ENCODE measurements at regions not wholly inside any gene's neighbourhood (a gene's known extent, or its start where the extent isn't known, plus 50 kb on each side); places are given as distances from the start of the nearest gene placed in this dataset.
"Not testable (repeated sequence)": the region's sequence is repeated elsewhere in the genome, so short reads cannot be mapped to it uniquely, and the experiment has no call there.

GRCh38 chr12:17076811-17077210, 470.8 kb upstream of the LMO3 start:
- POLR2A ChIA-PET: no interaction called here
- DNase-seq (no peak), ATAC-seq (no peak)
- Mint-ChIP-seq H3K9me3 (peaks cover 0 to 26% (median 8%) of the 10 kb centered on the region in 9 donors), H3K27me3 (no peaks in the 10 kb centered on the region), H3K4me1 (no peaks in the 10 kb centered on the region), H3K27ac (no peak overlapping the region), H3K4me3 (no peak overlapping the region), H3K36me3 (no peaks in the 10 kb centered on the region)

- ATAC-seq: no peak
- POLR2A ChIA-PET: no interaction called here
- Mint-ChIP-seq H3K27me3 (no peaks in the 10 kb centered on the region), H3K4me3 (no peak overlapping the region), H3K27ac (no peak overlapping the region), H3K36me3 (no peaks in the 10 kb centered on the region), H3K4me1 (no peaks in the 10 kb centered on the region), H3K9me3 (peaks cover 0 to 21% (median 8%) of the 10 kb centered on the region in 9 donors)
- no peak for DNase-seq
Measured at GRCh38 chr12:17076028-17076744, 470.2 kb upstream of the LMO3 start.

GRCh38 chr12:17064834-17065233, 458.9 kb upstream of the LMO3 start:
- no peak overlapping the region for H3K27ac Mint-ChIP-seq
- peaks cover 0 to 23% (median 3%) of the 10 kb centered on the region in 9 donors for H3K9me3 Mint-ChIP-seq
- no peaks in the 10 kb centered on the region for H3K4me1 Mint-ChIP-seq
- no peaks in the 10 kb centered on the region for H3K27me3 Mint-ChIP-seq
- no peak overlapping the region for H3K4me3 Mint-ChIP-seq
- no peak for ATAC-seq
- POLR2A ChIA-PET: no interaction called here
- H3K36me3 Mint-ChIP-seq: no peaks in the 10 kb centered on the region
- no peak for DNase-seq

GRCh38 chr12:17062267-17063036, 456.5 kb upstream of the LMO3 start:
- ATAC-seq: no peak
- POLR2A ChIA-PET: no interaction called here
- no peaks in the 10 kb centered on the region for H3K36me3 Mint-ChIP-seq
- no peak overlapping the region for H3K27ac Mint-ChIP-seq
- peaks cover 0 to 30% (median 8%) of the 10 kb centered on the region in 9 donors for H3K9me3 Mint-ChIP-seq
- no peak for DNase-seq
- no peak overlapping the region for H3K4me3 Mint-ChIP-seq
- H3K27me3 Mint-ChIP-seq: no peaks in the 10 kb centered on the region
- no peaks in the 10 kb centered on the region for H3K4me1 Mint-ChIP-seq

- POLR2A ChIA-PET: no interaction called here
Measured at GRCh38 chr12:17060260-17060659, 454.3 kb upstream of the LMO3 start.

GRCh38 chr12:17056546-17056945, 450.6 kb upstream of the LMO3 start:
- Mint-ChIP-seq H3K4me1 (no peaks in the 10 kb centered on the region), H3K27me3 (no peaks in the 10 kb centered on the region), H3K4me3 (no peak overlapping the region), H3K9me3 (peaks cover 0 to 42% (median 9%) of the 10 kb centered on the region in 9 donors), H3K27ac (no peak overlapping the region), H3K36me3 (no peaks in the 10 kb centered on the region)
- DNase-seq: no peak
- no peak for ATAC-seq
- POLR2A ChIA-PET: no interaction called here

More at GRCh38 chr12:17060260-17060659, 454.3 kb upstream of the LMO3 start:
- Mint-ChIP-seq H3K27me3 (no peaks in the 10 kb centered on the region), H3K36me3 (no peaks in the 10 kb centered on the region), H3K27ac (no peak overlapping the region), H3K9me3 (peaks cover 0 to 36% (median 8%) of the 10 kb centered on the region in 9 donors), H3K4me3 (no peak overlapping the region), H3K4me1 (no peaks in the 10 kb centered on the region)
- DNase-seq (no peak), ATAC-seq (no peak)

- H3K4me1 Mint-ChIP-seq: no peaks in the 10 kb centered on the region
- no peak overlapping the region for H3K27ac Mint-ChIP-seq
- DNase-seq: no peak
- no peak for ATAC-seq
- H3K27me3 Mint-ChIP-seq: no peaks in the 10 kb centered on the region
- peaks cover 0 to 23% (median 7%) of the 10 kb centered on the region in 9 donors for H3K9me3 Mint-ChIP-seq
- H3K36me3 Mint-ChIP-seq: peaks cover 0 to 6% (median 0%) of the 10 kb centered on the region in 3 donors
- H3K4me3 Mint-ChIP-seq: no peak overlapping the region
- POLR2A ChIA-PET: no interaction called here
Measured at GRCh38 chr12:17038923-17039322, 433.0 kb upstream of the LMO3 start.

- DNase-seq (no peak), ATAC-seq (no peak)
- POLR2A ChIA-PET: no interaction called here
- Mint-ChIP-seq H3K9me3 (peaks cover 0 to 18% (median 8%) of the 10 kb centered on the region in 9 donors), H3K36me3 (peaks cover 0 to 6% (median 0%) of the 10 kb centered on the region in 3 donors), H3K27me3 (no peaks in the 10 kb centered on the region), H3K4me1 (no peaks in the 10 kb centered on the region), H3K27ac (no peak overlapping the region), H3K4me3 (no peak overlapping the region)
Measured at GRCh38 chr12:17035372-17035771, 429.4 kb upstream of the LMO3 start.

GRCh38 chr12:17030338-17030737, 424.4 kb upstream of the LMO3 start:
- Mint-ChIP-seq H3K27me3 (no peaks in the 10 kb centered on the region), H3K4me1 (no peaks in the 10 kb centered on the region), H3K36me3 (no peaks in the 10 kb centered on the region), H3K9me3 (peaks cover 0 to 17% (median 11%) of the 10 kb centered on the region in 9 donors), H3K4me3 (no peak overlapping the region), H3K27ac (no peak overlapping the region)
- POLR2A ChIA-PET: no interaction called here
- ATAC-seq: no peak
- no peak for DNase-seq

GRCh38 chr12:17028348-17028747, 422.4 kb upstream of the LMO3 start:
- no peaks in the 10 kb centered on the region for H3K27me3 Mint-ChIP-seq
- no peaks in the 10 kb centered on the region for H3K4me1 Mint-ChIP-seq
- peaks cover 0 to 17% (median 11%) of the 10 kb centered on the region in 9 donors for H3K9me3 Mint-ChIP-seq
- no peaks in the 10 kb centered on the region for H3K36me3 Mint-ChIP-seq
- POLR2A ChIA-PET: no interaction called here
- no peak for ATAC-seq
- no peak overlapping the region for H3K4me3 Mint-ChIP-seq
- no peak for DNase-seq
- H3K27ac Mint-ChIP-seq: no peak overlapping the region

- H3K27me3 Mint-ChIP-seq: not testable (repeated sequence)
Measured at GRCh38 chr12:17025424-17025823, 419.5 kb upstream of the LMO3 start.

GRCh38 chr12:17020765-17021164, 414.8 kb upstream of the LMO3 start:
- H3K27ac Mint-ChIP-seq: no peak overlapping the region
- H3K4me3 Mint-ChIP-seq: no peak overlapping the region
- H3K27me3 Mint-ChIP-seq: no peaks in the 10 kb centered on the region
- H3K36me3 Mint-ChIP-seq: no peaks in the 10 kb centered on the region
- POLR2A ChIA-PET: no interaction called here
- H3K9me3 Mint-ChIP-seq: peaks cover 0 to 14% (median 10%) of the 10 kb centered on the region in 9 donors
- no peak for DNase-seq
- H3K4me1 Mint-ChIP-seq: no peaks in the 10 kb centered on the region
- ATAC-seq: no peak

More at GRCh38 chr12:17025424-17025823, 419.5 kb upstream of the LMO3 start:
- ATAC-seq, H3K4me1 Mint-ChIP-seq, DNase-seq, H3K36me3 Mint-ChIP-seq, POLR2A ChIA-PET, H3K4me3 Mint-ChIP-seq, H3K27ac Mint-ChIP-seq: not testable (repeated sequence)
- peaks cover 0 to 17% (median 11%) of the 10 kb centered on the region in 9 donors for H3K9me3 Mint-ChIP-seq

- Mint-ChIP-seq H3K27ac (no peak overlapping the region), H3K4me1 (no peaks in the 10 kb centered on the region), H3K9me3 (peaks cover 0 to 29% (median 17%) of the 10 kb centered on the region in 9 donors), H3K4me3 (no peak overlapping the region), H3K36me3 (no peaks in the 10 kb centered on the region), H3K27me3 (no peaks in the 10 kb centered on the region)
- POLR2A ChIA-PET: no interaction called here
- ATAC-seq (no peak), DNase-seq (no peak)
Measured at GRCh38 chr12:17017402-17017801, 411.4 kb upstream of the LMO3 start.

All from naive thymus-derived CD8-positive, alpha-beta T cell (primary cell).